ENCODE measurements at regions not wholly inside any gene's neighbourhood (a gene's known extent, or its start where the extent isn't known, plus 50 kb on each side); places are given as distances from the start of the nearest gene placed in this dataset.

- Mint-ChIP-seq H3K4me3 (ENCODE audit: unreplicated experiment) (no peak overlapping the region), H3K27ac (ENCODE audit: low read depth, unreplicated experiment) (peak overlapping the region; percentile 73), H3K36me3 (ENCODE audit: insufficient read depth, unreplicated experiment) (no peaks in the 10 kb centered on the region), H3K9me3 (ENCODE audit: unreplicated experiment) (no peaks in the 10 kb centered on the region), H3K27me3 (ENCODE audit: insufficient read depth, unreplicated experiment) (peaks cover 23% of the 10 kb centered on the region), H3K4me1 (ENCODE audit: insufficient read depth, unreplicated experiment) (peaks cover 18% of the 10 kb centered on the region)
- ChIA-PET POLR2A (interaction anchor here (0.6 kb wide), 1 partner anchor 50 kb away, joined by 3 read pairs; no protein-coding TSS in a partner anchor), CTCF (no interaction called here)
- intact Hi-C loops (cut with micrococcal nuclease), result loop anchor here (10.0 kb wide), 1 partner anchor 337 kb away; no protein-coding TSS in a partner anchor
- no peak for TF ChIP-seq CTCF (IDR thresholded peaks at IDR 0.05; ENCODE audit: unreplicated experiment)
- no TSS peak for BruUV-seq (replicated peaks)
- DNase-seq (ENCODE audit: unreplicated experiment), result peak; percentile 93
Measured at GRCh38 chr10:44801383-44802327, 109.5 kb upstream of the TMEM72 start.

GRCh38 chr10:44803862-44804261 lies 107.3 kb upstream of the TMEM72 start:
- ChIA-PET CTCF (interaction anchor here (0.5 to 0.7 kb wide), 2 partner anchors 192 to 784 kb away, joined by 3 to 4 read pairs; no protein-coding TSS in a partner anchor), POLR2A (no interaction called here)
- TF ChIP-seq CTCF (IDR thresholded peaks at IDR 0.05; ENCODE audit: unreplicated experiment), result no peak
- Mint-ChIP-seq H3K9me3 (ENCODE audit: unreplicated experiment) (no peaks in the 10 kb centered on the region), H3K4me3 (ENCODE audit: unreplicated experiment) (no peak overlapping the region), H3K36me3 (ENCODE audit: insufficient read depth, unreplicated experiment) (no peaks in the 10 kb centered on the region), H3K27ac (ENCODE audit: low read depth, unreplicated experiment) (no peak overlapping the region), H3K4me1 (ENCODE audit: insufficient read depth, unreplicated experiment) (peaks cover 18% of the 10 kb centered on the region), H3K27me3 (ENCODE audit: insufficient read depth, unreplicated experiment) (peaks cover 21% of the 10 kb centered on the region)
- no peak for DNase-seq (ENCODE audit: unreplicated experiment)
- BruUV-seq (replicated peaks), result no TSS peak
- intact Hi-C loops (cut with micrococcal nuclease), result loop anchor here (10.0 kb wide), 1 partner anchor 339 kb away; no protein-coding TSS in a partner anchor

GRCh38 chr10:44804661-44805060 lies 106.5 kb upstream of the TMEM72 start:
- ChIA-PET CTCF (no interaction called here), POLR2A (no interaction called here)
- Mint-ChIP-seq H3K9me3 (ENCODE audit: unreplicated experiment) (no peaks in the 10 kb centered on the region), H3K4me3 (ENCODE audit: unreplicated experiment) (no peak overlapping the region), H3K27me3 (ENCODE audit: insufficient read depth, unreplicated experiment) (peaks cover 13% of the 10 kb centered on the region), H3K27ac (ENCODE audit: low read depth, unreplicated experiment) (no peak overlapping the region), H3K36me3 (ENCODE audit: insufficient read depth, unreplicated experiment) (no peaks in the 10 kb centered on the region), H3K4me1 (ENCODE audit: insufficient read depth, unreplicated experiment) (peaks cover 18% of the 10 kb centered on the region)
- no peak for DNase-seq (ENCODE audit: unreplicated experiment)
- no TSS peak for BruUV-seq (replicated peaks)
- intact Hi-C loops (cut with micrococcal nuclease), result loop anchor here (10.0 kb wide), 1 partner anchor 340 kb away; no protein-coding TSS in a partner anchor
- no peak for TF ChIP-seq CTCF (IDR thresholded peaks at IDR 0.05; ENCODE audit: unreplicated experiment)

- Mint-ChIP-seq H3K4me1 (ENCODE audit: insufficient read depth, unreplicated experiment) (peaks cover 18% of the 10 kb centered on the region), H3K9me3 (ENCODE audit: unreplicated experiment) (no peaks in the 10 kb centered on the region), H3K36me3 (ENCODE audit: insufficient read depth, unreplicated experiment) (no peaks in the 10 kb centered on the region), H3K4me3 (ENCODE audit: unreplicated experiment) (no peak overlapping the region), H3K27me3 (ENCODE audit: insufficient read depth, unreplicated experiment) (peaks cover 13% of the 10 kb centered on the region), H3K27ac (ENCODE audit: low read depth, unreplicated experiment) (no peak overlapping the region)
- BruUV-seq (replicated peaks), result no TSS peak
- no peak for TF ChIP-seq CTCF (IDR thresholded peaks at IDR 0.05; ENCODE audit: unreplicated experiment)
- intact Hi-C loops (cut with micrococcal nuclease), result loop anchor here (10.0 kb wide), 1 partner anchor 341 kb away; no protein-coding TSS in a partner anchor
- ChIA-PET CTCF (no interaction called here), POLR2A (no interaction called here)
- DNase-seq (ENCODE audit: unreplicated experiment), result no peak
Measured at GRCh38 chr10:44805466-44806210, 105.5 kb upstream of the TMEM72 start.

Measured in MCF 10A (cell line).